Astrocyte (in vitro differentiated cells and primary cell): ENCODE measurements at regions not wholly inside any gene's neighbourhood (a gene's known extent, or its start where the extent isn't known, plus 50 kb on each side); places are given as distances from the start of the nearest gene placed in this dataset.

Source experiments
- EZH2 ChIP-seq: IDR thresholded peaks from 2 replicates; pipeline ENCODE4 v1.6.1; 2012; ENCODE audit warnings: mild to moderate bottlenecking, low read length, inconsistent platforms; ENCODE audit not compliant: insufficient read depth
- TF ChIP-seq, protein P1 (sequence below): IDR thresholded peaks from 2 replicates; pipeline ENCODE4 v1.5.1; 2011; ENCODE audit warnings: low read depth, mild to moderate bottlenecking, inconsistent platforms, low read length, moderate library complexity; ENCODE audit not compliant: insufficient read depth

DNA sequence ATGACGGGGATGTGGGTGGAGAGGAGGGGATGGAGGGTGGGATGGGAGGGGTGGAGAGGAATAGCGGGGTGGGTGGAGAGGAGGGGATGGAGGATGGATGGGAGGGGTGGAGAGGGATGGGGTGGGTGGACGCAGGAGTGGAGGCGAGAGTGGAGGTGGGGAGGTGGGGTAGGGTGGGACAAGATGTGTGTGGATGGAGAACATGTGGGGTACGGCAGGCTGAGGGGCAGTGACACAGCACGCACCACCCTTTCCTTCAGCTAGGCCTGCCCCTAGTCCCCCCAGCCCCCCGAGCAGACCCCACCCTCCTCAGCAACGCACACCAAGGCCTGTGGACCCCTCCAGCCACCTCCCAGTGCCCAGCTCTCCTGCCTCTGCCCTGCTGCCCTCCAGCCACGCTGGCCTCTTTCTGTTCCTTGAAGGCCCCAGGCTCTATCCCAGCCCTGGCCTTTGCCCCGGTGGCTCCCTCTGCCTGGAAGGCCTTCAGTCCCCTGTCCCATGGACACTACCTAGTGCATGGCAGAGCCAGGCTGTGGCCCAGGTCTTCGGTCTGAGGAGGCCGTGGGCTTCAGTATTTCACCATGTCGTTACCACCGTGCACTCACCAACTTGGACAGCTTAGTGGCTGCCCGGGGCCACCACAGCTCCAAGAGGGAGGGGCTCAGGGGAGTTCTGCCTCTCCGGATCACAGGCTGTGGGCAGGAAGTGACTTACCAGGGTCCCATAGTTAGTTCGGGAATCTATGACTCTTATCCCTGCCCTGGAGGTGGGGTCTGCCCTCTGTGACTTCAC, 78.4 kb upstream of the PMEPA1 start:
- TF ChIP-seq, protein P1, sequence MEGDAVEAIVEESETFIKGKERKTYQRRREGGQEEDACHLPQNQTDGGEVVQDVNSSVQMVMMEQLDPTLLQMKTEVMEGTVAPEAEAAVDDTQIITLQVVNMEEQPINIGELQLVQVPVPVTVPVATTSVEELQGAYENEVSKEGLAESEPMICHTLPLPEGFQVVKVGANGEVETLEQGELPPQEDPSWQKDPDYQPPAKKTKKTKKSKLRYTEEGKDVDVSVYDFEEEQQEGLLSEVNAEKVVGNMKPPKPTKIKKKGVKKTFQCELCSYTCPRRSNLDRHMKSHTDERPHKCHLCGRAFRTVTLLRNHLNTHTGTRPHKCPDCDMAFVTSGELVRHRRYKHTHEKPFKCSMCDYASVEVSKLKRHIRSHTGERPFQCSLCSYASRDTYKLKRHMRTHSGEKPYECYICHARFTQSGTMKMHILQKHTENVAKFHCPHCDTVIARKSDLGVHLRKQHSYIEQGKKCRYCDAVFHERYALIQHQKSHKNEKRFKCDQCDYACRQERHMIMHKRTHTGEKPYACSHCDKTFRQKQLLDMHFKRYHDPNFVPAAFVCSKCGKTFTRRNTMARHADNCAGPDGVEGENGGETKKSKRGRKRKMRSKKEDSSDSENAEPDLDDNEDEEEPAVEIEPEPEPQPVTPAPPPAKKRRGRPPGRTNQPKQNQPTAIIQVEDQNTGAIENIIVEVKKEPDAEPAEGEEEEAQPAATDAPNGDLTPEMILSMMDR: no peak
- no peak for TF ChIP-seq EZH2
